Activated CD4-positive, alpha-beta memory T cell treated with anti-CD3 and anti-CD28 coated beads for 36 hours (primary cell): ENCODE measurements at regions not wholly inside any gene's neighbourhood (a gene's known extent, or its start where the extent isn't known, plus 50 kb on each side); places are given as distances from the start of the nearest gene placed in this dataset.

Experiments used
- CTCF ChIA-PET: fragments of 350-600 bp; sonication (Branson Sonifier 250); formaldehyde crosslinking; loops from one replicate; lab custom pipeline; 2021; ENCODE audit warnings: antibody characterized with exemption, inconsistent platforms; lab: Charles Lee
- POLR2A ChIA-PET: fragments of 350-600 bp; sonication (Branson Sonifier 250); formaldehyde crosslinking; loops from one replicate; lab custom pipeline; 2021; ENCODE audit warnings: antibody characterized with exemption; lab: Charles Lee
- DNase-seq: peaks from one replicate; pipeline ENCODE4 v3.0.0-alpha.2; 2020
- H3K27ac Mint-ChIP-seq: one replicate; pipeline ENCODE4 v1.8.0; 2021; ENCODE audit warnings: mixed read lengths
- H3K27me3 Mint-ChIP-seq: one replicate; pipeline ENCODE4 v1.8.0; 2021; ENCODE audit warnings: mixed read lengths
- H3K36me3 Mint-ChIP-seq: one replicate; pipeline ENCODE4 v1.8.0; 2021; ENCODE audit warnings: mixed read lengths
- H3K4me1 Mint-ChIP-seq: one replicate; pipeline ENCODE4 v1.8.0; 2021; ENCODE audit warnings: low read depth, mixed read lengths
- H3K4me3 Mint-ChIP-seq: one replicate; pipeline ENCODE4 v1.8.0; 2021; ENCODE audit warnings: mild to moderate bottlenecking, mixed read lengths
- H3K9me3 Mint-ChIP-seq: one replicate; pipeline ENCODE4 v1.8.0; 2021; ENCODE audit warnings: mixed read lengths
- intact Hi-C: fragments of 100-400 bp; cut with micrococcal nuclease; formaldehyde crosslinking; loops from one replicate; pipeline ENCODE4 v1.15.1; 2023

- Mint-ChIP-seq H3K27ac (no peak overlapping the region), H3K27me3 (no peaks in the 10 kb centered on the region), H3K36me3 (no peaks in the 10 kb centered on the region), H3K4me1 (no peaks in the 10 kb centered on the region), H3K9me3 (peaks cover 7% of the 10 kb centered on the region), H3K4me3 (no peak overlapping the region)
- POLR2A ChIA-PET: no interaction called here
- CTCF ChIA-PET: no interaction called here
- intact Hi-C loops: no loop called here
- DNase-seq: no peak
These were observed 642.7 kb upstream of the TENM4 start for GRCh38 chr11:80083531-80083951.

- ChIA-PET POLR2A (no interaction called here), CTCF (interaction anchor here (0.6 kb wide), 1 partner anchor 782 kb away, joined by 3 read pairs; no protein-coding TSS in a partner anchor)
- Mint-ChIP-seq H3K4me1 (no peaks in the 10 kb centered on the region), H3K4me3 (no peak overlapping the region), H3K36me3 (no peaks in the 10 kb centered on the region), H3K27me3 (no peaks in the 10 kb centered on the region), H3K9me3 (peaks cover 7% of the 10 kb centered on the region), H3K27ac (no peak overlapping the region)
- intact Hi-C loops: no loop called here
- DNase-seq: no peak
These were observed 641.6 kb upstream of the TENM4 start for GRCh38 chr11:80082406-80082805.

- H3K27me3 Mint-ChIP-seq: no peaks in the 10 kb centered on the region
- no peaks in the 10 kb centered on the region for H3K4me1 Mint-ChIP-seq
- no peak for DNase-seq
- H3K36me3 Mint-ChIP-seq: no peaks in the 10 kb centered on the region
- ChIA-PET POLR2A (no interaction called here), CTCF (no interaction called here)
- intact Hi-C loops: no loop called here
- H3K9me3 Mint-ChIP-seq: no peaks in the 10 kb centered on the region
- no peak overlapping the region for H3K4me3 Mint-ChIP-seq
- no peak overlapping the region for H3K27ac Mint-ChIP-seq
These were observed 636.3 kb upstream of the TENM4 start for GRCh38 chr11:80077113-80077512.

DNA sequence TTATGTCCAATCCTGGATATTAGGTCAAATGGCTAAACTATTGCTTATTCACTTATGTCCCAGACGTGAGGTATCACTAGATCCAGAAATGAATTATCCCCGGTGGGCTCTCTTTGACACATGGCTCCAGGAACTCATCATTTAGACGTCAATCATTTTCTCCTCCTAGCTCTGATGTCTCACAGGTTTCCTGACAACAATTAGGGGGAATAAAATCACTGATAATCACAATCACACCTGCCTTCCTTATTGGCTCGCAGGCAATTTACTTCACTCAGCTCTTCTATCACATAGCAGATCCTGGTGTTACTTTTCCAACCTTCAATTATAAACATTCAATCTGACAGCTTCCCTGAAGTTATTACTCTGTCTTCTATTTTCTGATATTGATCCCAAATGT lies 634.0 kb upstream of the TENM4 start:
- Mint-ChIP-seq H3K27me3 (no peaks in the 10 kb centered on the region), H3K36me3 (no peaks in the 10 kb centered on the region), H3K4me1 (no peaks in the 10 kb centered on the region), H3K27ac (no peak overlapping the region), H3K9me3 (peaks cover 8% of the 10 kb centered on the region), H3K4me3 (no peak overlapping the region)
- ChIA-PET CTCF (no interaction called here), POLR2A (no interaction called here)
- DNase-seq: no peak
- intact Hi-C loops: no loop called here

- ChIA-PET POLR2A (no interaction called here), CTCF (no interaction called here)
- intact Hi-C loops: no loop called here
- Mint-ChIP-seq H3K27me3 (no peaks in the 10 kb centered on the region), H3K4me1 (no peaks in the 10 kb centered on the region), H3K27ac (no peak overlapping the region), H3K36me3 (no peaks in the 10 kb centered on the region), H3K4me3 (no peak overlapping the region), H3K9me3 (peaks cover 7% of the 10 kb centered on the region)
- no peak for DNase-seq
These were observed 625.5 kb upstream of the TENM4 start for GRCh38 chr11:80066291-80066690.

GRCh38 chr11:80065086-80065485 lies 624.3 kb upstream of the TENM4 start:
- no peaks in the 10 kb centered on the region for H3K4me1 Mint-ChIP-seq
- ChIA-PET CTCF (no interaction called here), POLR2A (no interaction called here)
- DNase-seq: no peak
- H3K36me3 Mint-ChIP-seq: no peaks in the 10 kb centered on the region
- no peaks in the 10 kb centered on the region for H3K27me3 Mint-ChIP-seq
- H3K4me3 Mint-ChIP-seq: no peak overlapping the region
- peaks cover 2% of the 10 kb centered on the region for H3K9me3 Mint-ChIP-seq
- intact Hi-C loops: no loop called here
- no peak overlapping the region for H3K27ac Mint-ChIP-seq

GRCh38 chr11:80061056-80061455 lies 620.2 kb upstream of the TENM4 start:
- Mint-ChIP-seq H3K9me3 (no peaks in the 10 kb centered on the region), H3K27me3 (no peaks in the 10 kb centered on the region), H3K36me3 (no peaks in the 10 kb centered on the region), H3K4me3 (no peak overlapping the region), H3K4me1 (no peaks in the 10 kb centered on the region), H3K27ac (no peak overlapping the region)
- POLR2A ChIA-PET: no interaction called here
- no peak for DNase-seq
- CTCF ChIA-PET: no interaction called here
- intact Hi-C loops: no loop called here

- no peak for DNase-seq
- Mint-ChIP-seq H3K4me1 (no peaks in the 10 kb centered on the region), H3K27ac (no peak overlapping the region), H3K9me3 (peaks cover 2% of the 10 kb centered on the region), H3K36me3 (no peaks in the 10 kb centered on the region), H3K27me3 (no peaks in the 10 kb centered on the region), H3K4me3 (no peak overlapping the region)
- ChIA-PET CTCF (no interaction called here), POLR2A (no interaction called here)
- intact Hi-C loops: no loop called here
These were observed 613.8 kb upstream of the TENM4 start for GRCh38 chr11:80054582-80055165.

DNA sequence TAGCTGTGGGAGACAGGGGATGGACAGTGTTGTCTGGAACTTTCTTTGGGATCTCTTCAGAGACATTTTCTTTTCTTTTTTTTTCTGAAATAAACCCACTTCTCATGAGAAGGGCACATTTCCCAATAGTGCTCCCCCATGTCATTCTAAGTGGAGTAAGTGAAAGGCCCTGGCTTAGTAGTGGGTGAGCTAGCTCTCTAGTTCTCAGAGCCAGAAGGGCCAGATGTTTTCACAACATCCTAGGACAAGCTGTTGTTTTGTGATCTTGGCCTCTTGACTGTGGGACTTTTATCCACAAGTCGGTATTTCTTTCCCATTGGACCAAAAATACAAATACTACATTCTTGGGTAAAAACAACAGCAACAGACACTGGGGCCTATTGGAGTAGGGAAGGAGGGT lies 607.7 kb upstream of the TENM4 start:
- Mint-ChIP-seq H3K27me3 (no peaks in the 10 kb centered on the region), H3K4me3 (no peak overlapping the region), H3K4me1 (no peaks in the 10 kb centered on the region), H3K9me3 (peaks cover under 1% of the 10 kb centered on the region), H3K27ac (no peak overlapping the region), H3K36me3 (no peaks in the 10 kb centered on the region)
- DNase-seq: no peak
- POLR2A ChIA-PET: no interaction called here
- CTCF ChIA-PET: no interaction called here
- intact Hi-C loops: no loop called here

GRCh38 chr11:80041136-80042000 lies 600.5 kb upstream of the TENM4 start:
- Mint-ChIP-seq H3K27ac (no peak overlapping the region), H3K4me1 (no peaks in the 10 kb centered on the region), H3K9me3 (peaks cover 3% of the 10 kb centered on the region), H3K36me3 (no peaks in the 10 kb centered on the region), H3K4me3 (no peak overlapping the region), H3K27me3 (no peaks in the 10 kb centered on the region)
- intact Hi-C loops: no loop called here
- no peak for DNase-seq
- ChIA-PET POLR2A (no interaction called here), CTCF (no interaction called here)

DNA sequence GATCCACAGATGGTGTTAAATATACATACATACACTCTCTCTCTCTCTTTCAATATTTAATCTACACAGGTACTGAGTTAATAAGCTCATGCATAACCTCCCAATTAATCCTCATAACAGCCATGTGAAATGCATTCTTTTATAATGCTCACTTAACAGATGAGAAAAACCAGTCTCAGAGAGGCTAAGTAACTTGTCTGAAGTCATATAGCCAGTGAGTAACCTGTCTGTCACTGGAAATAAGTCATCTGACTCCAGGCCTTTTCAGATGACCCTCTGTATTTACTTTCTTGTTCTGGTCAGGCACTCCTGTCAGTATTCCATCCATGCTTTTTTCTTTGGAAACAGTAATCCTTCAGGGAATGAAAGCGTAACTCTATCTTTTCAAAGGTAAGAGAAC lies 594.0 kb upstream of the TENM4 start:
- CTCF ChIA-PET: no interaction called here
- no peaks in the 10 kb centered on the region for H3K36me3 Mint-ChIP-seq
- no peak overlapping the region for H3K4me3 Mint-ChIP-seq

GRCh38 chr11:80031014-80031600 lies 590.3 kb upstream of the TENM4 start:
- Mint-ChIP-seq H3K27ac (no peak overlapping the region), H3K4me1 (no peaks in the 10 kb centered on the region), H3K27me3 (no peaks in the 10 kb centered on the region), H3K4me3 (no peak overlapping the region), H3K36me3 (no peaks in the 10 kb centered on the region), H3K9me3 (no peaks in the 10 kb centered on the region)
- intact Hi-C loops: no loop called here
- CTCF ChIA-PET: no interaction called here
- POLR2A ChIA-PET: no interaction called here
- DNase-seq: no peak

More for the DNA sequence above, 594.0 kb upstream of the TENM4 start:
- Mint-ChIP-seq H3K27me3 (no peaks in the 10 kb centered on the region), H3K4me1 (no peaks in the 10 kb centered on the region), H3K9me3 (no peaks in the 10 kb centered on the region), H3K27ac (no peak overlapping the region)
- POLR2A ChIA-PET: no interaction called here
- DNase-seq: no peak
- intact Hi-C loops: no loop called here
